GM13977 (cell line): ENCODE measurements at regions not wholly inside any gene's neighbourhood (a gene's known extent, or its start where the extent isn't known, plus 50 kb on each side); places are given as distances from the start of the nearest gene placed in this dataset.

ENCODE experiments used
- DNase-seq: peaks from one replicate; pipeline ENCODE4 v3.0.0; 2012; ENCODE audit warnings: low spot score
- in situ Hi-C: fragments of 300-500 bp; cut with MboI; formaldehyde crosslinking; loops from one replicate; pipeline ENCODE4 v1.12.0; 2022; ENCODE audit warnings: low sequenced_read_pairs, low pct_unique_long_range_greater_than_20kb, mixed read lengths, inconsistent platforms; ENCODE audit not compliant: unreplicated experiment
- TF ChIP-seq, protein P1 (sequence below): IDR thresholded peaks from 2 replicates; pipeline ENCODE4 v1.5.1; 2012; ENCODE audit warnings: mild to moderate bottlenecking, control low read depth; ENCODE audit not compliant: insufficient read depth; ENCODE audit errors: extremely low read depth, missing control alignments

- in situ Hi-C loops, result no loop called here
- TF ChIP-seq, protein P1, sequence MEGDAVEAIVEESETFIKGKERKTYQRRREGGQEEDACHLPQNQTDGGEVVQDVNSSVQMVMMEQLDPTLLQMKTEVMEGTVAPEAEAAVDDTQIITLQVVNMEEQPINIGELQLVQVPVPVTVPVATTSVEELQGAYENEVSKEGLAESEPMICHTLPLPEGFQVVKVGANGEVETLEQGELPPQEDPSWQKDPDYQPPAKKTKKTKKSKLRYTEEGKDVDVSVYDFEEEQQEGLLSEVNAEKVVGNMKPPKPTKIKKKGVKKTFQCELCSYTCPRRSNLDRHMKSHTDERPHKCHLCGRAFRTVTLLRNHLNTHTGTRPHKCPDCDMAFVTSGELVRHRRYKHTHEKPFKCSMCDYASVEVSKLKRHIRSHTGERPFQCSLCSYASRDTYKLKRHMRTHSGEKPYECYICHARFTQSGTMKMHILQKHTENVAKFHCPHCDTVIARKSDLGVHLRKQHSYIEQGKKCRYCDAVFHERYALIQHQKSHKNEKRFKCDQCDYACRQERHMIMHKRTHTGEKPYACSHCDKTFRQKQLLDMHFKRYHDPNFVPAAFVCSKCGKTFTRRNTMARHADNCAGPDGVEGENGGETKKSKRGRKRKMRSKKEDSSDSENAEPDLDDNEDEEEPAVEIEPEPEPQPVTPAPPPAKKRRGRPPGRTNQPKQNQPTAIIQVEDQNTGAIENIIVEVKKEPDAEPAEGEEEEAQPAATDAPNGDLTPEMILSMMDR, result peak; percentile 5
- no peak for DNase-seq
Observed at GRCh38 chrX:121581885-121582284, 534.5 kb downstream of the GLUD2 start.

GRCh38 chrX:121585626-121586025, 538.2 kb downstream of the GLUD2 start:
- in situ Hi-C loops, result no loop called here
- TF ChIP-seq, protein P1, result no peak
- DNase-seq, result no peak

DNA sequence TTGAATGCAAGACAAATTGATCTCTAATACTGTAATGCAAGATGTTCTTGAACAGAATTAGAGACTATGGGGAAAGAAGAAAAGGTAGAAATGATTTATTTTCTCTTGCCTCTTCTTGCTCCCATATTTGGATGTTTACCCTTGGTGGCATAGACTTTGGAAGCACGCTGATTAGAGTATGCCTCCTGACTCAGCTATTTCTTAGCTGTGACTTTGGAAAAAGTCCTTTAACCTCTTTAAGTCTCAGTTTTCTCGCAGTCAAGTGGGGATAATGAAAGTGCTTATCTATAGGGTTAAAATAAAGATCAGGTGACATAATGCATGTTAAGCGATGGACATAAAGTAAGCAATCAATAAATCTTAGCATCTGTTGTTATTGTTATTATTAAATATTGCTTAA, 545.5 kb downstream of the GLUD2 start:
- no peak for DNase-seq
- in situ Hi-C loops, result no loop called here
- TF ChIP-seq, protein P1, result no peak

- DNase-seq, result no peak
- in situ Hi-C loops, result no loop called here
- TF ChIP-seq, protein P1, result no peak
Observed at GRCh38 chrX:121598356-121598755, 550.9 kb downstream of the GLUD2 start.

DNA sequence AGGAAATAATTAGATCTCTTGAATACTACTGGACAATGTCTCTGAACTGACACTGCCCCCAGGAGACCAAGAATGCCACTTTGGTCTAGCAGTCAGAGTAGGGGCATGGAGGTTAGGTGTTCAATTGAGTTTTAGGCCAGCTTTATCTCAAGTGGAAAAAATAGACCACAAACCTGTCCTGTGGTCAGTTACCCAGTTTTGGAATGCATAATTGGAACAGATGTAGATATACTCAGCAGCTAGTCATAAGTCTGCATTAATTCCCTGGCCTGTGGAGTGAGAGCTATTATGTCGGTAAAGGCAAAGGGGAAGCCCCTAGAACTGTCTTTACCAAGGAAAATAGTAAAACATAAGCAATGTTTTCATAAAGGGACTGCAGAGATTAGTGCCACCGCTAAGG, 587.7 kb downstream of the GLUD2 start:
- TF ChIP-seq, protein P1, result no peak
- in situ Hi-C loops, result no loop called here
- no peak for DNase-seq

DNA sequence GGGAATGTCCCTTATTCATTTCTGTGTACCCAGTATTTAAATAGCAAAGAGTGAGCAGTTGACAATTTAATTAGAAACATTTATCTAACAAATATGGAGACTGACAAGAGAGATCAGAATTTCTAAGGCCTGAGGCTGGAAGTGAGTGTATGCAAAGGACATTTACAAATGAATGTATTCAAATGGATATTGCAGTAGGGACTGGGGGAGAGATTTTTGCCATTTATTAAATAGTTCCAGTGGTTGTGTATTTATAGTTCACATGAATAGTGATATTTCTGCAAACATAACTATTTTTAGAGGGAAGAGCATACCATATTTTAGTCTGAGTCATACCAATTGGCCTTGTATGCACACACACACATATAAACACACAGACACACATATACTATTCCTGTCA, 592.4 kb downstream of the GLUD2 start:
- TF ChIP-seq, protein P1, result no peak
- DNase-seq, result no peak
- in situ Hi-C loops, result no loop called here

DNA sequence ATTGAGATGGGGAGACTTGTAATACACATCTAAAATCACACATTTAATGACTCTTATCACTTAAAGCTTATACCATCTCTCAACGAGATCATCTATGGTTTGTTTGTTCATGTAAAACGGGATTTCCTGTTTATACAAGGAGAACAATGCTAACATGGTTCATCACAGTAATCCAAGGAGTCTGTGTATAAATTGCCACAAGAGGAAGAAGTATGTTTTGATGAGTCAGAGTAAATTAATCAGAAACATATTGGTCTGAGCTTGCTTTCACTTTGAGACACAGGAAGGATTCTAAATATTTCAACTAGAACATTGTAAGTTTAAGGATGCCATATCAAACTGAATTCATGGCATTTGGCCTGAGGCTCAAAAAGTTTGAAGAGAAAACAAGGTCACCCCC, 594.1 kb downstream of the GLUD2 start:
- TF ChIP-seq, protein P1, result no peak
- no peak for DNase-seq
- in situ Hi-C loops, result no loop called here
